Activated CD8-positive, alpha-beta memory T cell treated with anti-CD3 and anti-CD28 coated beads for 36 hours (primary cell): ENCODE measurements at regions not wholly inside any gene's neighbourhood (a gene's known extent, or its start where the extent isn't known, plus 50 kb on each side); places are given as distances from the start of the nearest gene placed in this dataset.
"Not testable (repeated sequence)": the region's sequence is repeated elsewhere in the genome, so short reads cannot be mapped to it uniquely, and the experiment has no call there.

Source experiments
- CTCF ChIA-PET: fragments of 350-600 bp; sonication (Branson Sonifier 250); formaldehyde crosslinking; loops from one replicate; lab custom pipeline; 2021; ENCODE audit warnings: antibody characterized with exemption; lab: Charles Lee
- POLR2A ChIA-PET: fragments of 350-600 bp; sonication (Branson Sonifier 250); formaldehyde crosslinking; loops from one replicate; lab custom pipeline; 2021; ENCODE audit warnings: antibody characterized with exemption; lab: Charles Lee

DNA sequence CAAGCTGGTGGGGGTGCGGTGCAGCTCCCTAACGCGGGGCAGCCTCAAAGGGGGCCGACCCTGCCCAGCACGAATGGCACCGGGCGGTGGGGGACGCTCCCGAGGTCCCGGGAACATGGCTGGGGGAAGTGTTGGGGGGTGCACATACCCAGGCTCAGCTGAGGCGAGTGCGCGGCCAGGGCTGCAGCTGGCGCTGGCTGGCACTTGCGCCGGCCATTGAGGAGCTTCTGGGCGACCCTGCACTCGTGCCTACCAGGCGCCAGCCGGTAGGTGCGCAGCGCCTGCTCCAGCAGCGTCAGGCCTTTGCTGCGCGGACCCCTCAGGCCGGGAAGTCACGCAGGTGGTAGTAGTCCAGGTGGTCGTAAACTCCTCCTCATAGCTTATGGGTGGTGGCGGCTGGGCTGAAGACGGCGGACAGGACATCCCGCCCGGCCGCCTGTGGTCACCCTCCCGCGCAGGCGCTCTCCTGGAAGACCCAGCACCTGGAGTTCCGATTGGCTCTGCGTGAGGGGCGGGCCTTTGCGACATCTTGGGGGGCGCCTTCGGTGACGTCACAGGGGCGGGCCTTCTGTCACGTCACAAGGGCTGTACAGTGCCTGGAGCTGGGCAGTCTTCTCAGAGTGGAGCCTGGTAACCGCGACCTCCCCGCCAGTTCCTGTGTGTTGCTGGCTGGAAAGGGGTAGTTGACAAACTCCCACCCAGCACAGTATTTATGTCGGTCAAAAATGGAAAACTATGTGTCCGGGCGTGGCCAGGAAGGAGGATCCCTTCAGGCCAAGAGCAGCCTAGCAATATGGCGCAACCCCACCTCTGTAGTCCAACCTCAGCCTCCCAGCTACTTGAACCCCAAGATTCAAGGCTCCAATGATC is 74.5 kb upstream of the ERV3-1 start:
- ChIA-PET CTCF (interaction anchor here (0.6 kb wide), 1 partner anchor 9 kb away, joined by 3 read pairs; no protein-coding TSS in a partner anchor), POLR2A (interaction anchor here (0.8 kb wide), 1 partner anchor 75 kb away, joined by 3 read pairs; the partner anchor contains the start of gene ERV3-1)

DNA sequence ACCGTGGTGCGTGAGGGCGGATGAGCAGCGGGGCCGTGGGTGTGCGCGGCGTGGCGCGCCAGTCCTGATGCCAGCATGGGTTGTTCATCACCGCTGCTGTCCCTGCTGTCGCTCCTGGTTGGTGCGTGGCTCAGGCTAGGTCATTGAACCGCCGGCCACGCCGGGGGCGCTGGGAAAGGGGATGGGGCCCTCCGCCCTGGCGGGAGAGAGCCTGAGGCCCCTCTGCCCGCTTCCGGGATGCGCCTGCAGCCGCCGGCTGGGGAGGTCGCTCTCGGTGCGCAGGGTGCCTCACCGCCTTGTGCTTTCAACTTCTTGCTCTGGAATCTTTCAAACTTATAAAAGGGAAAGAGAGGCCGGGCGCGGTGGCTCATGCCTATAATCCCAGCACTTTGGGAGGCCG is 68.5 kb upstream of the ERV3-1 start:
- POLR2A ChIA-PET, CTCF ChIA-PET: not testable (repeated sequence)

DNA sequence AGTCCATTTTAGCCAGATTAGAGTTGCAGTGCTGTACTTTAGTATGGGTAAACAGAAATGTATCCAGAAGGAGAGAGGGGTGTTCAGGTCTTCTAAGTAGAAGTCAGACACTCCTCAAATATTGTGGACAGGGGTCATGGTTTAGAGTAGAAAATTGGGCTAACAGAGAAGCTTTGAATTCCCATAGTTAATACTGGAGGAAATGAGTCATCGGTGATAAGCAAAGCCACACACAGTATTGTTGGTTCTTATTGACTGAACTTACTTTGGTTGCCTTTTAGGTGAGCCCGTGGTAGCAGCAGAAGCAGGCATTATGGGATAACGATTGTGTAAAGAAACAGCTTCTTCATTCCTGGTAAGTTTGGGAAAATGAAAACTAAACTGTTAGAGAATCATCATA is 66.7 kb upstream of the ERV3-1 start:
- POLR2A ChIA-PET, CTCF ChIA-PET: not testable (repeated sequence)

DNA sequence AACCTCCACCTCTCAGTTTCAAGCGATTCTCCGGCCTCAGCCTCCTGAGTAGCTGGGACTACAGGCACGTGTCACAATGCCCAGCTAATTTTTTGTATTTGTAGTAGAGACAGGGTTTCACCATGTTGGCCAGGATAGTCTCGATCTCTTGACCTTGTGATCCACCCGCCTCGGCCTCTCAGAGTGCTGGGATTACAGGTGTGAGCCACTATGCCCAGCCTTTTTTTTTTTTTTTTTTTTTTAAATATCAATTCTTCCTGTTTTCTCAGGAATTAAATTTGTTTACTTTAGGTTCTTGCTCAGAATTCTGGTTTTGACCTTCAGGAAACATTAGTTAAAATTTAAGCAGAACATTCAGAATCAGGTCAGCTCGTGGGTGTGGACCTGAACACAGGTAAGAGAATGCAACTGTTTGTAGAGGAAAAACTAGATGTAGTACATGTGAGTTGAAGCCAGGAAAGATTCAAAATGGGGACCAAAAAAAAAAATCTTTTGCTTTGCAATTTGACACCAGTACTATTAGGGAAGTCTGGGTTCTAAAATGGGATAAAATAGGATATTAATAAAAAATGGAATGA is 65.5 kb upstream of the ERV3-1 start:
- POLR2A ChIA-PET, result interaction anchor here (0.7 kb wide), 1 partner anchor 134 kb away, joined by 5 read pairs; no protein-coding TSS in a partner anchor

DNA sequence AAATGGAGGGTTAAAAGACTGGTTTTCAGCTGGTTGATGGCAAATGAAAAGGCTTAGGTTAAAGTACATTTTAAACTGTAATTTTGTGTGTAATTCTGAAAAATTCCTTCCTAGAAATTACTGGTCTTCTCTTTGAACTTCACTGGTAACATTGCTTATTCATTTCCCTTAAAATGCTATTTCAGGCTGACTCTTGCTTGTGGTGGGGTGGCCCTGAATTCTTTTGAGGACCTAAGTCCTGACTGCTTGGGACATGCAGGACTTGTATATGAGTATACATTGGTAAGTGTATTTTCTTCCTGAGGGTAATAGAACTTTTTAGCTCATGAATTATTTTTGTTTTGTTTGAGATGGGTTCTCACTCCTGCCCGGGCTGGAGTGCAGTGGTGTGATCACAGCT is 63.0 kb upstream of the ERV3-1 start:
- CTCF ChIA-PET, POLR2A ChIA-PET: not testable (repeated sequence)

More for the DNA sequence above, 65.5 kb upstream of the ERV3-1 start:
- CTCF ChIA-PET, result not testable (repeated sequence)

DNA sequence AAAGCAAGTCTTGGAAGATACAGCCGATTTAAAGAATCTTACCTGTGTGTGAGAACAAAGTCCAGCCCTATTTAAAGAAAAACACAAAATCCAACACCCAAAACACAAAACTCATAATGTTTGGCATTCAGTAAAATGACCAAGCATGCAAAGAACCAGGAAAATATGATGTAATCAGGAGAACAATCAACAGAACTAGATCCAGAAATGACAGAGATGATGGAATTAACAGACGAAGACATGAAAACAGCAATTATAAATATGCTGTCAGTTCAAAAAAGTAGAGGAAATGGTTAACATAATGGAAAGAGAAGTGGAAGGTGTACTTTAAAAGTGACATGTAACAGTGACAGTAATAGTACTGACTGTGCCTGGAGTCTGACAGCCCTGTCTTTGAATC is 56.1 kb upstream of the ERV3-1 start:
- CTCF ChIA-PET, POLR2A ChIA-PET: not testable (repeated sequence)

DNA sequence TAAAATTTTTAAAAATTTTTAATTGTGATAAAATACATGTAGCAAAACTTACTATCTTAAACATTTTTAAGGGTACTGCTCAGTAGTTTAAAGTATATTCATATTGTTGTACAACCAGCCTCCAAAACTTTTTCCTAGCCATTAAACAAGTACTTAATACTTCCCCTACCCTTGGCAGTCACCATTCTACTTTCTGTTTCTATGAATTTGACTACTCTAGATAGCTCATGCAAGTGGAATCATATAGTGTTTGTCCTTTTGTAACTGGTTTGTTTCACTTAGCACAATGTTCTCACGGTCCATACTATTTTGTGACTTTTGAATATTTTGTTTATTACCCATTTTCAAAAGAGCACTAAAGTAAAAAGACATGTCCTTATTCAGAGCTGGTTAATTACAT is 52.8 kb upstream of the ERV3-1 start:
- CTCF ChIA-PET, POLR2A ChIA-PET: not testable (repeated sequence)
